ENCODE measurements at regions not wholly inside any gene's neighbourhood (a gene's known extent, or its start where the extent isn't known, plus 50 kb on each side); places are given as distances from the start of the nearest gene placed in this dataset.
A peak's percentile ranks its signal among the peaks of the same experiment; 100 is the strongest.

DNA sequence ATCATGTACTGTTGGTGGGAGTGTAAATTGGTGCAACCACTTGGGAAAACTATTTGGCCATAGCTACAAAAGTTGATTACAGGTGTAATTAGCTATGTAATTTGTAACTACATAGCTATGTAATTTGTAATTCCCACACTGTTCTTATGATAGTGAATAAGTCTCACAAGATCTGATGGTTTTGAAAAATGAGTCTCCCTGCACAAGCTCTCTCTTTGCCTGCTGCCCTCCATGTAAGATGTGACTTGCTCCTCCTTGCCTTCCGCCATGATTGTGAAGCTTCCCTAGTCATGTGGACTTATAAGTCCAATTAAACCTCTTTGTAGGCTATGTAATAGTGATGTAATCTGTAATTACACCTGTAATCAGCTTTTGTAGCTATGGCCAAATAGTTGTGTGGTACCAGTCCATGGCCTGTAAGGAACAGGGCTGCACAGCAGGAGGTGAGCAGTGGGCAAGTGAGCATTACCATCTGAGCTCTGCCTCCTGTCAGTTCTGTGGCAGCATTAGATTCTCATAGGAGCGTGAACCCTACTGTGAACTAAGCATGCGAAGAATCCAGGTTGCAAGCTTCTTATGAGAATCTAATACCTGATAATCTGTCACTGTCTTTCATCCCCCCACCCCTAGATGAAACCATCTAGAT is 133.7 kb upstream of the COPS8 start:
- DNase-seq (ENCODE audit: low read depth), result no peak

DNA sequence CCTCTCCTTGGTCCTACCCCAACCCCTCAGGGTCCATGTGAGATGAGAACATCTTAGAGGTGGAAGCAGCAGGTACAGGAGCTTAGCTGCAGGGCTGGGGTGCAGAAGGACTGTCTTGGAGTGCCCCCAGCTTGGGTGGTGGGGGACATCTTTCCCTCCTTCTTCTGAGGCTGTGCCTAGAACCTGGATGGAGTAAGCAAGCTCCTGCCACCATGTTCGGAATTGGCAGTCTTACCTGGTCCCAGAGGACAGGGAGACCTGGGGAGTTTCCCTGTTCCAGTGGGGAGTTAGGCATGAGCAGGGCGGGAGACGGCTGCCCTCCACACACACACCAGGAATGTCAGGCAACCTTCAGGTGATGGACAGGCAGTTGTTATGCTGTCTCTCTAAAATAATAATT is 131.0 kb upstream of the COPS8 start:
- DNase-seq (ENCODE audit: low read depth), result no peak

DNA sequence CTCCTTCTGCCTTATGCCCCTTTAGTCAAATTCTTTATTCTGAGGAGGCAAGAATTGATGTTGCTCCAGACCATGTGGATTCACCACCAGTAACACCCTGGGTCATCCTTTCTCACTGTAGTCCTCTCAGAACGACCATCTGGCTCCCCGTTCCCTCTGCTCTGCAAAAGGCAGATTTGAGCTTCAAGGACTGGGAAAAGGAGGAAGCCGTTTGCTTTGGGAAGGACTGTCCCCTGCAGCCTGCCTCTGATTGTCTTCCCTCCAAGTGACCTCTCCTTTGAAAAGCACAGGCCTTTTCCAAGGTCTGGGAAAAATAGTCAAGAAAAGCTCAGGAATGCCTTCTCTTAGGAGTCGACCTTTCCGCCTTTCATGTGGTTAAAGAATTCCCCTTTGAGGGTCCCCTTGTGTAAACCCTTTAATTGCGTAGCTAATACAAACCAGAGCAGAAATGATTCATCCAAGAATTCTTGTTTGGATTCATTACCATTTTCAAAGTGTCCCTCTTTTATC is 130.1 kb upstream of the COPS8 start:
- DNase-seq (ENCODE audit: low read depth), result no peak

DNA sequence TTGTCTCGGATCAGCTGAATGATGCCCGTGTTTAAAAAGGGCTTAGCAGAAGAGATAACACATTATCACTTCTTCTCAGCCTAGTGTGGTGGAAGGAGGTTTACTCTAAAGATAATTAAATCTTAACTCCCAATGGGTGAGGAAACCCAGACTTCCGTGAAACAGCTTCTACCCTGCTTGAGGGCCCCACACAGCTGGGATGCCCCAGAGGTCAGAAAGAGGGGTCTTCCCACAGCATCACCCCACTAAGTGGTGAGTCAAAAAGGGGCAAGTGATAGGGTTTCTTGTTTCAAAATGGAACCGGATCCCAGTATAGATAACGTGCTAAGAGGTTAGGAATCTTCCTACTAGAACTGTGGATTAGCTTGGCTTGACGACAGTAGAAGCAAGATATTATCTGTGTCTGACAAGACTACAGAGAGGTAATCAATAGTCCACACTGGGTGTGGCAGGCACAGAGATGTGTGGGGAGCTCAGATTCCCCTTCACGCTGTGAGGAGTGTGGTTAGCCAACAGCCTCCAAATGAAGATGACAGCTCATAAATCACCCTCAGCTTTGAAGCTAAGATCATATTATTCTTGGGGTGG is 129.6 kb upstream of the COPS8 start:
- DNase-seq (ENCODE audit: low read depth), result peak; percentile 40

DNA sequence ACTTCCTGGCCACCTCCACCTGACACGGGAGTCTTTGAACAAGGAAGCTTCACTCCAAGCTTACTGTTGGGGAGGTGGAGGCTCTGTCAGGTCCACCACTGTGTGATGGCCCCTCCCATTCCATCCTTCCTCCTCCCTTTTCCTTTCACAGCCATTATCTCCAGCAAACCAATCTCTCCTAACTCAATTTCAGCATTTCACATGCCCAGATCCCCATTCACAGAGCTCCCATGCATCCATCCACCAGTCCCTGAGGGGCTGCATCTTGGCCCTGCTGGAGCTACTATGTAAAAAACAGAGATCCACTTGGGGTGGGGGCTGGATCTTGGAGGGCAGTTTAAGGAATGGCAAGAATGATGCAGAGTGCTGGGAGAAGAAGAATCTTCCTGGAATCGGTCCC is 129.0 kb upstream of the COPS8 start:
- DNase-seq (ENCODE audit: low read depth), result no peak

DNA sequence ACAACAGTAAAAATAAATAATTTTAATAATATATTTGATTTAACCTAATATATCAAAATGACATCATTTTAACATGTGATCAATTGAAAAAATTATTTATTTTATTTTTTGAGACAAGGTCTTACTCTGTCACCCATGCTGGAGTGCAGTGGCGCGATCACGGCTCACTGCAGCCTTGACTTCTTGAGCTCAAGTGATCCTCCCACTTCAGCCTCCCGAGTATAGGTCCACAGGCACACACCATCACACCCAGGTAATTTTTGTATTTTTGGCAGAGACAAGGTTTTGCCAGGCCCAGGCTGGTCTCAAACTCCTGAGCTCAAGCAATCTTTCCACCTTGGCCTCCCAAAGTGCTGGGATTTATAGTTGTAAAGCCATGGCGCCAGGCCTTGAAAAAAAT is 126.7 kb upstream of the COPS8 start:
- no peak for DNase-seq (ENCODE audit: low read depth)

DNA sequence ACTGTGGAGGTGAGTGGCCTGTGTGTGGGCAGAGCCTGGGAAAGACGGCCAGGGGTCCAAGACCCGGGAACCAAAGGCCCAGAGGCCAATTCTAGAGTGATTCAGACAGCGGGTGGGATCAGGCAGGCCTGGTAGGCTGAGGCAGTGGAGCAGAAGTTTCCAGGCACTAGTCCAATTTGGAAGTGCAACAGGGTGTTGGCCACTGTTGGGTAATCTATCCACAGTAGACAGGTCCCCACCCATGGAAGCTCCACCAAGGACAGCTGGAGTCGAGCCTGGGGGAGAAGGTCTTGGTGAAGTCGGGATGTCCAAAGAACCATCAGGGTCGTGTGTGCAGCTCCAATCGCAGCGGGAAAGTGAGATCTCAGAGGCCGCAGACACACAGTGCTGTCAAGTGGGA is 125.8 kb upstream of the COPS8 start:
- DNase-seq (ENCODE audit: low read depth), result no peak

DNA sequence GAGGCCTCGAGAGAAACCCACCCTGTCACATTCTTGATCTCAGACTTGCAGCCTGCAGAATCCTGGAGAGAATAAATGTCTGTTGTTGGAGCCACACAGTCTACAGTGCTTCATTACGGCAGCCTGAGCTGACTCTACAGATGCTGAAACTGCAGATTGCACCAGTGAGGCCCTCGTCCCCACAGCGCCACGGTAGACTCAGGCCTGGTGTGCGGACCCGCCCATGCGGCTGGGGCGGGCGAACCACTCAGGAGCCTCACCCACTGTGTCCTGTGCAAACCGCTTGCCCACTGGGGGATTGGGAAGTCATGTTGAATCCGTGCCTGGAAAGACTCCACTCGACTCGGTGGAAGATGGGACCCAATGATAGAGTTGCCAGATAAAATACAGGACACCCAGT is 125.2 kb upstream of the COPS8 start:
- no peak for DNase-seq (ENCODE audit: low read depth)

DNA sequence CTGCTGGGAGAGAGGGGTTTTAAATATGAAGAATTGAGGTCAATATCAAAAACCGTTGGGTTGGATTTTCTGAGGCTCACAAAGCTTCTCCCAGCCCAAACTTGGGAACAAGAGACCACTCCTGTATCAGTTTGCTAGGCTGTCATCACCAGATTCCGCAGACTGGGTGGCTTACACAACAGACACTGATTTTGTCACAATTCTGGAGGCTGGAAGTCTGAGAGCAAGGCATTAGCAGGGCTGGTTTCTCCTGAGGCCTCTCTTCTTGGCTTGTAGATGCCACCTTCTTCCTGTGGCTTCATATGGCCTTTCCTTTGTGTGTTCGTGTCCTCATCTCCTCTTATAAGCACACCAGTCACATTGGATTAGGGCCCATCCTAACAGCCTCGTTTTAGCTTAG is 122.9 kb upstream of the COPS8 start:
- DNase-seq (ENCODE audit: low read depth), result no peak

DNA sequence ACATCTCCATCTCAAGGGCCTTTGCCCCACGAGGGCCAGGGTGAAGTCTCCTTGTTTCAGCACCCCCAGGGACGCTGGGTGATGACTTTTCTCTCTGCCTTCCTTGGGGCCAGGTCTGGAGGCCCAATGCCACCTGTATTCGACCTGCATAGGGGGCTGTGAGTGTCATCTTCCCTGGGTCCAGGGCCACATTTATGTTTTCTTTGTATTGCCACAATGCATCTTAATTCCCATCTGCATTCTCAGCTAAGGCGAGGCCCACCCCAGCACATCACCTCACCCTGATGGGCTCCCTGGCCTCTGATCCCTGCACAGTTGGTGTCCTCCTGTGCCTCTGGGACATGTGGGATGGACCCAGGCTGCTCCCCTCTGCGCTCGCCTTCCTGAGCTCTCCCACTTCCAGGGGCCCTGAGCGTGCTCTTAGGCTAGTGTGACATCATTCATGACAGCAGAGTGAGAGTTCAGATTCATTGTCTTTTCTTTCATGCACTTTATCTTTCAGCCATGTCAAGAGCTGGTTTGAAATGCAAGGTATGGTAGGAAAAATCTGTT is 122.0 kb upstream of the COPS8 start:
- DNase-seq (ENCODE audit: low read depth), result no peak

DNA sequence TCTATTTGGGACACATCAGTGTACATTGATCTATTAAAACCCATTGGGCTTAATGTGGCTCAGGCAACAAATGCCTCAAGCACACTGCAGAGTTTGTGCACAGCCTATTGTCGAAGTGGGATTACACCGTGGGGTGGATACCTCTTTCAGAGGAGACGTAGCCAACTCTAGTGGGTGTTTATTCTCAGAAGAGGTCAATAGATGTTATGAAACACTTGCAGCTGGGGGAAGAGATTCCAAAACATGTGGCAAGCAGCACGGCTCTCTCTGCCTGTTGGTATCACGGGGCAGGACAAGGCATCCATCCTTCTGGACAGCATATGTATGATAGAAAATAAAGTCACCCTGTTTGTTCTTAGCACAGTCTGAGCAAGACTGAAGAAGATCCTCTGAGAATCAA is 121.4 kb upstream of the COPS8 start:
- no peak for DNase-seq (ENCODE audit: low read depth)

DNA sequence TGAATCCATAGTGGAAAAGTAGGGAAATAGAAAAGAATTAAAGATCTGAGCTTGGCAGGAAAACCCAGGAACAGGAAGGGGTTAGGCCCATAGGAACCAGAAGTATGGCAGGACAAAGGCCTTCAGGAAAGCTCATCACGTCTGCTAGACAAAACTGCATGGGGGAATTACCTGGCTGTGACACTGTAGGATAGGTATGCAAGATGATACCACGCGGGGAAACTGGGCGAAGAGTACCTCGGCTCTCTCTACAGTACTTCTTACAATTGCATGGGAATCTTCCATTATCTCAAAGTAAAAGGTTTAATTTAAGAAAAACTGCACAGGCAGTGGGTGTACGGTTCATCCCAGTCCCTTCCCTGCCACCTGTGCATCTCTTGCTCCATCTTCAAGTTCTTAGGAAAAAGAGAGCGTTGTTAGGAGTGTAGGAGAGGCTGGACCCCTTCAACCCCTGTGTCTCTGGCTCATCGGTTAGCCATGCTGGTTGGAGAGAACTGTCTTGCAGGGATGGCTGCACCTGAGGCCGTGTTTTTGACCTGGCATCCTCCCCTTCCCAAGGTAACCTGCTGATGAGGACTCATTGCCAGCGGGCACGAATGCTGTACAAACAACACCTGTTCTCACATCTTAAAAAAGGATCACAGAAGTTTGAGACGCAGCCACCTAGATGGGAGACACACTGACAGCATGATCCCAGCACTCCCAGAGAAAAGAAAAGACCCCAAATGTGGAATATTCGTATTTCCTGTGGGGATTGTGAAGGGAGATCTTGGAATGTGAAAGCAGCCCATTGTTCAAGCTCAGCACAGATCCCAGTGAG is 120.5 kb upstream of the COPS8 start:
- DNase-seq (ENCODE audit: low read depth), result no peak

DNA sequence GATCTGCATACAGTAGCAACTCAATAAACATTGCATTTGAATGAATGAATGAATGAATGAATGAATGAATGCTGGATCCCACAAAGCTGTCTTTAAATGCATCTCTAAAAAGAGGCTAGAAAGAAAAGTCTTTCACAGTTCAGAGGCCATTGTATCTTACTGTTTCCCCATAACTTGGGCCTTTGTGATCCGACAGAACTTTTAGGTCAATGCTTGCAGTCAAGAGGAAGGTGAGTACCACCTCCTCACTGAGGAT is 119.9 kb upstream of the COPS8 start:
- no peak for DNase-seq (ENCODE audit: low read depth)

DNA sequence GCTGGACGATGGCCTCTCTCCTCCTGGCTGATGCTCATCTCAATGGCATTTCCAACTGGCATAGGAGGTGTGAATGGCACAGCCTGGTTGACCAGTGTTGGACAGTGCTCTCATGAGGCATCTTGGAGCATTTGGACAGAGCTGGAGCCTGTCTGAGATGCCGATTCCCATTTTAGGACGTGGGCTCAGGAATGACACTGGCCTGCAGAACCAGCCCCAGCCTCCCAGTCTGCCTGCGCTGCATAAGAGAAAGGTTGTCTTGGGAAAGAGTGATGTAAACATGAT is 118.2 kb upstream of the COPS8 start:
- no peak for DNase-seq (ENCODE audit: low read depth)

DNA sequence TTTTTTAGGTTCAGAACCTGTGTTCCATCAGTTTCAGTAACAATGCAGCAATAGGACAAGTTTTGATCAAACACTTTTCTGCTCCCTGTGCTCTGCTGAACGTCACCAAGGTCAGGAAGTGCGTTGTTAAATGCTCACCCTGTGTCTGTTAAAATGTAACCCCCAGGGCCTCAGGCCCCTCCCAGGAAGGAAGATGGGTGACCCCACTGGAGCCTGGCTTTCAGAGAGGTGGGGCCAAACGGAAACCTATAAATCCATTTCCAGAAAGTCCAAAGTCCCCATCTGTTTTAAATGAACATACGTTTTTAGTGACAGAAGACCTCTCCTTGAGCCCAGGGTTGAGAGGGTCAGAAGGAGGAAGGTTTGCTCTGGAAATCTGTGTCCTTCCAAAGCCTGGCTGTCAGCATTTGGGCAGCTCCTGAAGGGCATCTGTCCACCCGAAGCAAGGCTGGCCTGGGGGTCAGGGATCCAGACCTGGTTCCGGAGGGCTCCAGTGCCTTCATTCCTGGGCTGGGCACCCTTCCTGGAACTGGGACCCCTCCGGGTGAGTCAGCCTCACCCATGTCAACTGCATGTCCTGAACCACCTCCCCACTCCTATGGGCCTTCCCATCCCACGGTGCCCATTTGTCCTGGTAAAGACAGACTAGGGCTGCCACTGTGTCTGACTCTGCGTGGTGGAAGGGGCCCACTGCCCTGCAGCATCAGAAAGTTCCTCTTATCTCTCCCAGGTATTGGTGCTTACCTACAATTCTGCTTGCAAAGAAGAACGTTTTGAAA is 117.4 kb upstream of the COPS8 start:
- DNase-seq (ENCODE audit: low read depth), result no peak

DNA sequence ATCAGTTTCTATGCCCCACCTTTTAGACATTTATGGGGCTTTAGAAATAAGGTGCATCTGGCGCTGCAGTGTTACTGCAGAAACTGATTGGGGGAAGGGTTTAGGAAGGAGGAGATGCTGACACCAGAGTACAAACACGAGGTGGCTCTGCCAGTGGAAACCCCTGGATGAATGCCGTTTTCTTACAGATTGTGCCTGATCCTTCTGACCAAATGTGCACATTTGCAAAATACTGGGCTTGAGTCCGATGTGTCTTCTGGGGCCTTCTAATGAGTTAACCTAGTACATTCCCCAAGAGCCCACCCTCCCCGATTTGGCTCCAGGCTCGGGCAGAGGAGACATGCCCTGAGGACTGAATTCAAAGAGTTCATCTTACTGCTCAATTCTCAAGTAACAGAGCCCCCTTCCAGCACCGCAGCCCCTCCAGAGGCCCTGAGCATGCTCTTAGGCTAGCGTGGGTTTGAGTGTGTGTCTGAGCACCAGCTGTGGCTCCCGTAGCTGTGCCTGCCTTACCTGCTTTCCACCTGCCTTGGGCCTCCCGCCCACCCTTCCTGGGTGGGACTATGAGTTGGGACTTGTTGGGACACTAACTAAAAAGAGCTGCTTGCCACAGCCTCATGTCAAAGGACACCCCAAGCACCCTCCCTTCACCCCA is 116.7 kb upstream of the COPS8 start:
- no peak for DNase-seq (ENCODE audit: low read depth)

DNA sequence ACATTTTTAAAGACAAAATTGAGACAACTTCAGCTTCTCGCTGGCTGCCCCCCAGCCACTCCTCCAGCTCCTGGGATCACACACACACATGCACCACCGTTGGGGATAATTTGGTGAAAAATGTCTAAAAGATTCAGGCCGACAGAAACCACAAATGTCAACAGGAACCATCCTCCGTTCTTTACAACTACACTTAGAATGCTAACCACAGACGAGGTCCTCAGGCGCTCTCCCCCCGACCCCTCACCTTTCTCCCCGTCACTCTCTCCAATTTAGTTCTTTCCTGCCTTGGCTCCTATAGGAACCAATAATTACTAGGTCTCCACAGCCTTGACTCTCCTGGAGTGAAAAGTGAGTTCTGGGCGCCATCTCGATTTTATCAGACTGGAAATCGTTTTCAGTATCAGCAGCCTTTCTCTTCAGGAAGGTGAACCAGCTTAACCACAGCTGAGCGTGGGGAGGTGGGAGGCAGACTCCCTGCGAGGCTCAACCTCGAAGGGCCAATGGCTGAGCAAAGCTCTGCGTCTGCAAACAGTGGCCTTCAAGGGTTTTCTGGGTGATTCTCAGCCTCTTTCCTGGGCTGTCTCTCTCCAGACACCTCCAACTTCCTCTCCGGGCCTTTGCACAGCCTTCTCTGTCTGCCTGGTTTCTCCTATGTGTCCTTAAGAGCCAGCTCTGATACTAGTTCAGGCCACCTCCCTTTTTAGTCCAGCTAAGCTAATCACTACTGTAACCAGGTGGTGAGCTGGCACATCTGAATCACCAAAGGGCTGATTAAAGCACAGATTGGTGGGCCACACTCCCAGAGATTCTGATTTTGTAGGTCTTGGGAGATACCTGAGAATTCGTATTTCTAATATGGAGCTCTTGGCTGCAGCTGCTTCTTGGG is 115.7 kb upstream of the COPS8 start:
- no peak for DNase-seq (ENCODE audit: low read depth)

DNA sequence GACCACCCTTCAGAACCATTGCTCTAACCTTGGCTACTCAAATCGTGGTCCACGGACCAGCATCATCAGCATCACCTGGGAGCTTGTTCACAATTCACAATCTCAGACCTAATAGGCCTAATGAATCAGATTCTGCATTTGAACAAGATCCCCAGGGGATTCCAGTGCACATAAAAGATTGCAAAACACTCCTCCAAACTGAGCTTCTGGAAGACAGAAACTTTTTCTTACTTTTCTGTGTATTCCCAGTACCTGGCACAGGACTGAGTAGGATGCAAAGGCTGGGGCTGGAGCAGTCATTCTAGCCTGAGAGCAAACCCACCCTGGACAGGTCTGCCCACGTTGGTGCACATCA is 115.1 kb upstream of the COPS8 start:
- DNase-seq (ENCODE audit: low read depth), result no peak

DNA sequence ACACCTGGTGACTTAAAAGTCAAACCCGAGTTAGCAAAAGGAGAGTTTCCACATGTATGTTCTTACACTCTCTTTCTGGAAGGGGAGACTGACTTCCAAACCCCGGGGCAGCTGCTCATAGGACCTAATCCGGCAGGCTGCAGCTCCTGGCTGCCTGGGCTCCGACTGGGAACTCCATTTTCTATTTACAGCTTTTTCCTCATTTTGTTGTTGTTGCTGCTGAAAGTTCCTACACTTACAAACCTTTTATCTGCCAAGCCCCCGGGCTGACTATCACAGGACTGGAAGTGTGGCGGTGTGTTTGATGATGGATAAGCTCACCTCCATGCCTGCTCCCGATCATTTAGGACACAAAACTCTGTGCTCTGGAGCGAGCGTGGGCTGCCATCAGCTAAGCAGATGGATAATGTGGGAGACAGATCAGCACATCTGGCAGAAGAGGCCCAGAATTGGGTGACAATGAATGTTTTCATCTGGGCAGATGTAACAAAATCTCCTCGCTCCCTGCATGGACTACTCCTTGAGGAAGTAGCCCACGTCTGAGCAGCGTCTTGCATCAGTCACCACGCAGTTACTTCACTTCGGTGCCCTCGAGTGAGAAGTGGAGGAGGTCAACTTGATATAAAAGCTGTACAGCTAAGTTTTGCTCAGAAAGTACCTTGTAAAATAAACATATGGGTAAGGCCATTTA is 114.4 kb upstream of the COPS8 start:
- no peak for DNase-seq (ENCODE audit: low read depth)

DNA sequence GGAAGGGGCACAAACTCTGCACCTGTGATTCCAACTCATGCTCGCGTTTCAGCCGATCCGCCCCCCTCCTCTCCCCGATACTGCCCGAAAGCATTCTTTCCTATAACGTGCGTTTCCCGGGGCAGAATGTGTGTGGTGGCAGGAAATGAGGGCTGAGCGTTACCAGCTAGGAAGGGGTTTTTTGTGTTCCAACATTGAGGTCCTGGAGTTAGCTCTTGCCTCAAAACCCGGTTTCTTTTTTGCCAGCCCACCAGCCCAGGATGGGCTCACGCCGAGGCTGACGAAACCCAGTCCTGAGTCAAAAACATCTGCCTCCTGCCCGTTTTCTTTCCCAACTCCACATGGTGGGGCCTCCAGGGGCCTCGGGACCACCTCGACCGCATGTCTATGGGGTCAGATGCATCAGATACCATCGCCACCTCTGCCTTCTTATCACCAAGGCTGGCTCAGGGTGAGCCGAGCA is 113.7 kb upstream of the COPS8 start:
- no peak for DNase-seq (ENCODE audit: low read depth)
